Brain microvascular endothelial cell (primary cell): ENCODE measurements at regions not wholly inside any gene's neighbourhood (a gene's known extent, or its start where the extent isn't known, plus 50 kb on each side); places are given as distances from the start of the nearest gene placed in this dataset.
"Not testable (repeated sequence)": the region's sequence is repeated elsewhere in the genome, so short reads cannot be mapped to it uniquely, and the experiment has no call there.

ENCODE experiments used
- DNase-seq: peaks from one replicate; pipeline ENCODE4 v3.0.0-alpha.2; 2020
- H3K27ac ChIP-seq: fragments of 250-450 bp; sonication (Bioruptor Pico); 2 replicates; pipeline ENCODE4 v1.5.1; 2020; ENCODE audit warnings: mild to moderate bottlenecking, moderate library complexity
- H3K27me3 ChIP-seq: fragments of 250-450 bp; sonication (Bioruptor Pico); replicated peaks from 2 replicates; pipeline ENCODE4 v1.5.1; 2020; ENCODE audit warnings: mild to moderate bottlenecking
- H3K36me3 ChIP-seq: fragments of 250-450 bp; sonication (Bioruptor Pico); replicated peaks from 2 replicates; pipeline ENCODE4 v1.5.1; 2020; ENCODE audit warnings: mild to moderate bottlenecking
- H3K4me3 ChIP-seq: 2 replicates; pipeline ENCODE4 v1.5.1; 2011; ENCODE audit warnings: low read depth, mild to moderate bottlenecking, control low read depth, low read length, moderate library complexity
- CTCF ChIP-seq: IDR thresholded peaks from 2 replicates; pipeline ENCODE4 v1.5.1; 2011; ENCODE audit warnings: low read depth, mild to moderate bottlenecking, moderate library complexity, low read length, control low read depth, inconsistent platforms; ENCODE audit errors: missing control alignments
- in situ Hi-C: cut with HindIII; loops from 2 replicates; pipeline ENCODE4 v1.10.0; 2017; ENCODE audit warnings: low sequenced_read_pairs, low pct_ligation_motif_present

GRCh38 chr6:56827908-56828649, 126.8 kb upstream of the BEND6 start:
- Histone ChIP-seq H3K36me3 (no peaks in the 10 kb centered on the region), H3K27me3 (no peaks in the 10 kb centered on the region), H3K4me3 (no peak overlapping the region), H3K27ac (no peak overlapping the region)
- in situ Hi-C loops, result no loop called here
- no peak for DNase-seq
- TF ChIP-seq CTCF, result no peak

GRCh38 chr6:56824431-56824830, 130.5 kb upstream of the BEND6 start:
- H3K27ac ChIP-seq, H3K27me3 ChIP-seq, DNase-seq, in situ Hi-C loops, H3K36me3 ChIP-seq, H3K4me3 ChIP-seq: not testable (repeated sequence)

GRCh38 chr6:56821005-56821432, 133.9 kb upstream of the BEND6 start:
- Histone ChIP-seq H3K36me3 (no peaks in the 10 kb centered on the region), H3K4me3 (no peak overlapping the region), H3K27me3 (no peaks in the 10 kb centered on the region), H3K27ac (no peak overlapping the region)
- in situ Hi-C loops, result no loop called here
- TF ChIP-seq CTCF, result no peak
- no peak for DNase-seq

GRCh38 chr6:56820060-56820459, 134.8 kb upstream of the BEND6 start:
- Histone ChIP-seq H3K4me3 (no peak overlapping the region), H3K36me3 (no peaks in the 10 kb centered on the region), H3K27me3 (no peaks in the 10 kb centered on the region), H3K27ac (no peak overlapping the region)
- in situ Hi-C loops, result no loop called here
- DNase-seq, result no peak
- TF ChIP-seq CTCF, result no peak

GRCh38 chr6:56819604-56820003, 135.3 kb upstream of the BEND6 start:
- Histone ChIP-seq H3K27me3 (no peaks in the 10 kb centered on the region), H3K4me3 (no peak overlapping the region), H3K36me3 (no peaks in the 10 kb centered on the region), H3K27ac (no peak overlapping the region)
- no peak for TF ChIP-seq CTCF
- in situ Hi-C loops, result no loop called here
- DNase-seq, result no peak

GRCh38 chr6:56816370-56816769, 138.5 kb upstream of the BEND6 start:
- Histone ChIP-seq H3K27me3 (no peaks in the 10 kb centered on the region), H3K36me3 (no peaks in the 10 kb centered on the region), H3K4me3 (no peak overlapping the region), H3K27ac (no peak overlapping the region)
- in situ Hi-C loops, result no loop called here
- no peak for TF ChIP-seq CTCF
- no peak for DNase-seq
